Neutrophil (primary cell): ENCODE measurements at regions not wholly inside any gene's neighbourhood (a gene's known extent, or its start where the extent isn't known, plus 50 kb on each side); places are given as distances from the start of the nearest gene placed in this dataset.

Source experiments
- H3K27ac ChIP-seq: fragments of 200-600 bp; sonication (generic); 2 replicates; pipeline ENCODE4 v1.5.1; 2016; ENCODE audit warnings: mild to moderate bottlenecking, moderate library complexity
- H3K27me3 ChIP-seq: fragments of 200-600 bp; sonication (generic); 2 replicates; pipeline ENCODE4 v1.6.0; 2016; ENCODE audit warnings: mild to moderate bottlenecking
- H3K36me3 ChIP-seq: fragments of 200-600 bp; sonication (generic); 2 replicates; pipeline ENCODE4 v1.5.1; 2017
- H3K4me1 ChIP-seq, 2 experiments: fragments of 200-600 bp in 1 of 2; sonication (generic) in 1 of 2; 1 replicate in 1 of 2; 2 replicates in 1 of 2; pipeline versions ENCODE4 v1.5.1 to v1.6.1; 2013 to 2016; ENCODE audit warnings: low read depth in 1 of 2, low read length in 1 of 2, mild to moderate bottlenecking in 1 of 2, moderate library complexity in 1 of 2; ENCODE audit not compliant: control insufficient read depth in 1 of 2, insufficient read depth in 1 of 2
- H3K4me3 ChIP-seq, 2 experiments: fragments of 200-600 bp in 1 of 2; sonication (generic) in 1 of 2; 1 replicate in 1 of 2; 2 replicates in 1 of 2; pipeline ENCODE4 v1.5.1; 2013 to 2016; ENCODE audit warnings: low read depth in 1 of 2, low read length in 1 of 2, mild to moderate bottlenecking in 1 of 2, moderate library complexity in 1 of 2
- H3K9me3 ChIP-seq: fragments of 200-600 bp; sonication (generic); 2 replicates; pipeline ENCODE4 v1.5.1; 2016
- CTCF ChIP-seq: fragments of 200-600 bp; sonication (generic); IDR thresholded peaks from 2 replicates; pipeline ENCODE4 v1.5.1; 2016; ENCODE audit warnings: antibody characterized with exemption

- Histone ChIP-seq H3K36me3 (no peaks in the 10 kb centered on the region), H3K27me3 (no peaks in the 10 kb centered on the region), H3K4me3 (no peak overlapping the region), H3K4me1 (no peaks in the 10 kb centered on the region), H3K9me3 (no peaks in the 10 kb centered on the region), H3K27ac (no peak overlapping the region)
- no peak for TF ChIP-seq CTCF
These were observed 288.2 kb downstream of the ACTL7B start for GRCh38 chr9:108567571-108567970.

- Histone ChIP-seq H3K36me3 (no peaks in the 10 kb centered on the region), H3K9me3 (no peaks in the 10 kb centered on the region), H3K4me3 (no peak overlapping the region), H3K27me3 (no peaks in the 10 kb centered on the region), H3K27ac (no peak overlapping the region), H3K4me1 (no peaks in the 10 kb centered on the region)
- peak; percentile 28 for TF ChIP-seq CTCF
These were observed 290.0 kb downstream of the ACTL7B start for GRCh38 chr9:108565651-108566378.

- Histone ChIP-seq H3K36me3 (no peaks in the 10 kb centered on the region), H3K4me3 (no peak overlapping the region), H3K4me1 (no peaks in the 10 kb centered on the region), H3K9me3 (no peaks in the 10 kb centered on the region), H3K27ac (no peak overlapping the region), H3K27me3 (no peaks in the 10 kb centered on the region)
- no peak for TF ChIP-seq CTCF
These were observed 293.6 kb downstream of the ACTL7B start for GRCh38 chr9:108562176-108562575.

DNA sequence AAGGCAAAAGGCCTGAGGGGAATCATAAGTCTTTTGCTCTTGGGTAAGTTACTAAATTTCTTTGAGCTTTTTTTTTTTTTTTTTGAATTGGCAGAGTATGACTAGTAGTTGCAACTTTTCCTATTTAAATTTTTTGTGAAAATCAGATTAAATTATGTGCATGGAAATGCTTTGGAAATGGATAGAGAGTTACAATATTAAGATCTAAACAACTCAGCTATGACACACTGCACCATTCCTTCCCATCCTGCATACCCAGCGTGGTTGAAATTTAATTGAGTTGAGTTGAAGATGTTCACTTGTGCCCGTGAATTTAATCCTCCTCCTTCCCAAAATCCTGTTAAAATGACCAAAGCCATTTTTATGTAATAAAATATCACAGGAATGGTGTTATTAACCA is 296.4 kb downstream of the ACTL7B start:
- H3K27me3 ChIP-seq: no peaks in the 10 kb centered on the region
- TF ChIP-seq CTCF: no peak
- H3K27ac ChIP-seq: no peak overlapping the region
- H3K4me3 ChIP-seq: no peak overlapping the region
- H3K36me3 ChIP-seq: no peaks in the 10 kb centered on the region
- no peaks in the 10 kb centered on the region for H3K4me1 ChIP-seq
- no peaks in the 10 kb centered on the region for H3K9me3 ChIP-seq

DNA sequence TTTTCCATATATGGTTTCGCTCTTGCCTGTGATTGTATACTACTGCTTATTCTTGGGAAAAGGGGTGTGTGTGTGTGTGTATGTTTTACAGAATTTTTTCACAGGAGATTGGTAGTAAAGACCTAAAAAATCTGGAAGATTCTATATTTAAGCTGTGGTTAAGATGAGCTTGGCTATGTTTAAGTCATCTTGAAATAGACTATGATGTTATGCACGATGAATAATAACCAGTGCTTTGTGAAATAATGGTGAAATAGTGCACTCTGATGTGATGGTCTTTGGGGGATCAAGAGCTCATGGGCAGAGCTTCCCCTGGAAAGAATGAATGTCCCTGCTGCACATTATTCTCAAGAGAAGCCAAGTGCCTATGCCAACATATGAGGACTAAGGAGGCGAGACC is 301.0 kb downstream of the ACTL7B start:
- Histone ChIP-seq H3K4me3 (no peak overlapping the region), H3K27ac (no peak overlapping the region), H3K4me1 (no peaks in the 10 kb centered on the region), H3K9me3 (no peaks in the 10 kb centered on the region), H3K36me3 (no peaks in the 10 kb centered on the region), H3K27me3 (no peaks in the 10 kb centered on the region)
- no peak for TF ChIP-seq CTCF
